GM23248 (cell line): ENCODE measurements at regions not wholly inside any gene's neighbourhood (a gene's known extent, or its start where the extent isn't known, plus 50 kb on each side); places are given as distances from the start of the nearest gene placed in this dataset.
"Not testable (repeated sequence)": the region's sequence is repeated elsewhere in the genome, so short reads cannot be mapped to it uniquely, and the experiment has no call there.

Source experiments
- DNase-seq: peaks from one replicate; pipeline ENCODE4 v3.0.0-alpha.2; 2015
- H2AFZ ChIP-seq: fragments of 200-600 bp; sonication (generic); 2 replicates; pipeline ENCODE4 v1.6.1; 2016; ENCODE audit warnings: antibody characterized with exemption
- H3F3A ChIP-seq: fragments of 200-600 bp; sonication (generic); 2 replicates; pipeline ENCODE4 v1.6.1; 2016; ENCODE audit warnings: mild to moderate bottlenecking, antibody characterized with exemption, mixed run types; ENCODE audit not compliant: insufficient read depth
- H3K27ac ChIP-seq: fragments of 200-600 bp; sonication (generic); 2 replicates; pipeline ENCODE4 v1.5.1; 2016; ENCODE audit warnings: mild to moderate bottlenecking
- H3K27me3 ChIP-seq: fragments of 200-600 bp; sonication (generic); replicated peaks from 2 replicates; pipeline ENCODE4 v1.6.1; 2016; ENCODE audit warnings: mild to moderate bottlenecking; ENCODE audit not compliant: insufficient read depth
- H3K36me3 ChIP-seq: fragments of 200-600 bp; sonication (generic); 2 replicates; pipeline ENCODE4 v1.6.1; 2016; ENCODE audit warnings: low read depth, mild to moderate bottlenecking
- H3K4me1 ChIP-seq: fragments of 200-600 bp; sonication (generic); 2 replicates; pipeline ENCODE4 v1.6.1; 2016; ENCODE audit warnings: mild to moderate bottlenecking; ENCODE audit not compliant: insufficient read depth
- H3K4me2 ChIP-seq: fragments of 200-600 bp; sonication (generic); one replicate; pipeline ENCODE4 v1.6.1; 2016; ENCODE audit warnings: mild to moderate bottlenecking; ENCODE audit not compliant: unreplicated experiment
- H3K4me3 ChIP-seq: fragments of 200-600 bp; sonication (generic); 2 replicates; pipeline ENCODE4 v1.5.1; 2016; ENCODE audit warnings: mild to moderate bottlenecking
- H3K79me2 ChIP-seq: fragments of 200-600 bp; sonication (generic); 2 replicates; pipeline ENCODE4 v1.6.1; 2016; ENCODE audit warnings: mild to moderate bottlenecking; ENCODE audit not compliant: insufficient read depth
- H3K9ac ChIP-seq: fragments of 200-600 bp; sonication (generic); 2 replicates; pipeline ENCODE4 v1.6.1; 2016; ENCODE audit warnings: mild to moderate bottlenecking
- H3K9me2 ChIP-seq: fragments of 200-600 bp; sonication (generic); 2 replicates; pipeline ENCODE4 v1.6.1; 2016; ENCODE audit warnings: mixed run types, mild to moderate bottlenecking, moderate library complexity; ENCODE audit not compliant: insufficient read depth
- H3K9me3 ChIP-seq: fragments of 200-600 bp; sonication (generic); one replicate; pipeline ENCODE4 v1.6.1; 2017; ENCODE audit warnings: low read depth
- H4K20me1 ChIP-seq: fragments of 200-600 bp; sonication (generic); 2 replicates; pipeline ENCODE4 v1.6.0; 2016; ENCODE audit not compliant: insufficient read depth
- WGBS, 2 experiments: methylation state at CpG; one replicate each; pipeline ENCODE4 v1.1.6; 2015 to 2017; ENCODE audit warnings: low lambda C conversion rate in 2 of 2, low coverage in 1 of 2; ENCODE audit errors: missing lambda C conversion rate in 2 of 2; 5-methylcytosine and 5-hydroxymethylcytosine counted together
- in situ Hi-C: fragments of 300-500 bp; cut with MboI; formaldehyde crosslinking; loops from 2 replicates; pipeline ENCODE4 v1.15.0; 2020

GRCh38 chr22:12384612-12385011 lies 3143.4 kb upstream of the OR11H1 start:
- H2AFZ ChIP-seq, H3K27ac ChIP-seq, in situ Hi-C loops, H3K9ac ChIP-seq, H3K27me3 ChIP-seq, H3K79me2 ChIP-seq, H3F3A ChIP-seq, H3K4me3 ChIP-seq, H3K36me3 ChIP-seq, H3K9me3 ChIP-seq, H4K20me1 ChIP-seq, H3K9me2 ChIP-seq, H3K4me1 ChIP-seq, H3K4me2 ChIP-seq: not testable (repeated sequence)
- DNase-seq = peak; percentile 0
- WGBS, 2 experiments = 35 to 42% methylated on average over 4 of the region's 4 CpGs

GRCh38 chr22:12388824-12389800 lies 3138.9 kb upstream of the OR11H1 start:
- H4K20me1 ChIP-seq, H3K36me3 ChIP-seq, H3K4me1 ChIP-seq, H3F3A ChIP-seq, H3K79me2 ChIP-seq, H3K4me2 ChIP-seq, DNase-seq, in situ Hi-C loops, H3K9me3 ChIP-seq, H2AFZ ChIP-seq, H3K9me2 ChIP-seq, H3K4me3 ChIP-seq, H3K27me3 ChIP-seq, H3K27ac ChIP-seq, H3K9ac ChIP-seq: not testable (repeated sequence)
- WGBS, 2 experiments = 23 to 24% methylated on average over 15 of the region's 15 CpGs

GRCh38 chr22:12397270-12397669 lies 3130.7 kb upstream of the OR11H1 start:
- H3F3A ChIP-seq, H3K27me3 ChIP-seq, H3K36me3 ChIP-seq, H3K4me3 ChIP-seq, H3K4me2 ChIP-seq, H3K4me1 ChIP-seq, DNase-seq, H3K9me3 ChIP-seq, H4K20me1 ChIP-seq, H3K9ac ChIP-seq, H3K9me2 ChIP-seq, in situ Hi-C loops, H2AFZ ChIP-seq, H3K79me2 ChIP-seq, H3K27ac ChIP-seq: not testable (repeated sequence)
- WGBS, 2 experiments = 48 to 57% methylated on average over 2 of the region's 2 CpGs

- in situ Hi-C loops, H4K20me1 ChIP-seq, H3F3A ChIP-seq, H3K27ac ChIP-seq, DNase-seq, H3K4me3 ChIP-seq, H3K9me2 ChIP-seq, H2AFZ ChIP-seq, H3K79me2 ChIP-seq, H3K9ac ChIP-seq, H3K4me2 ChIP-seq, H3K4me1 ChIP-seq, H3K36me3 ChIP-seq, H3K9me3 ChIP-seq, H3K27me3 ChIP-seq: not testable (repeated sequence)
- 44 to 51% methylated on average over 1 of the region's 1 CpG for WGBS, 2 experiments
These were observed 3126.1 kb upstream of the OR11H1 start for GRCh38 chr22:12401942-12402341.

- WGBS, 2 experiments = 13% methylated on average over 4 of the region's 4 CpGs
- H3K4me2 ChIP-seq, H3K36me3 ChIP-seq, H3K27ac ChIP-seq, H3K79me2 ChIP-seq, H3K9me3 ChIP-seq, H3K9me2 ChIP-seq, H3K4me3 ChIP-seq, H3K4me1 ChIP-seq, H4K20me1 ChIP-seq, DNase-seq, H3F3A ChIP-seq, H2AFZ ChIP-seq, H3K27me3 ChIP-seq, H3K9ac ChIP-seq, in situ Hi-C loops: not testable (repeated sequence)
These were observed 3125.5 kb upstream of the OR11H1 start for GRCh38 chr22:12402531-12402930.

GRCh38 chr22:12435890-12436289 lies 3092.1 kb upstream of the OR11H1 start:
- H3K9me3 ChIP-seq, H3K27ac ChIP-seq, H3K36me3 ChIP-seq, H2AFZ ChIP-seq, H3F3A ChIP-seq, in situ Hi-C loops, H3K4me1 ChIP-seq, DNase-seq, H3K9me2 ChIP-seq, H4K20me1 ChIP-seq, H3K27me3 ChIP-seq, H3K9ac ChIP-seq, H3K4me2 ChIP-seq, H3K4me3 ChIP-seq, H3K79me2 ChIP-seq: not testable (repeated sequence)
- whole genome bisulfite sequencing, 2 experiments = 69 to 71% methylated on average over 3 of the region's 3 CpGs
